ENCODE measurements at regions not wholly inside any gene's neighbourhood (a gene's known extent, or its start where the extent isn't known, plus 50 kb on each side); places are given as distances from the start of the nearest gene placed in this dataset.

DNA sequence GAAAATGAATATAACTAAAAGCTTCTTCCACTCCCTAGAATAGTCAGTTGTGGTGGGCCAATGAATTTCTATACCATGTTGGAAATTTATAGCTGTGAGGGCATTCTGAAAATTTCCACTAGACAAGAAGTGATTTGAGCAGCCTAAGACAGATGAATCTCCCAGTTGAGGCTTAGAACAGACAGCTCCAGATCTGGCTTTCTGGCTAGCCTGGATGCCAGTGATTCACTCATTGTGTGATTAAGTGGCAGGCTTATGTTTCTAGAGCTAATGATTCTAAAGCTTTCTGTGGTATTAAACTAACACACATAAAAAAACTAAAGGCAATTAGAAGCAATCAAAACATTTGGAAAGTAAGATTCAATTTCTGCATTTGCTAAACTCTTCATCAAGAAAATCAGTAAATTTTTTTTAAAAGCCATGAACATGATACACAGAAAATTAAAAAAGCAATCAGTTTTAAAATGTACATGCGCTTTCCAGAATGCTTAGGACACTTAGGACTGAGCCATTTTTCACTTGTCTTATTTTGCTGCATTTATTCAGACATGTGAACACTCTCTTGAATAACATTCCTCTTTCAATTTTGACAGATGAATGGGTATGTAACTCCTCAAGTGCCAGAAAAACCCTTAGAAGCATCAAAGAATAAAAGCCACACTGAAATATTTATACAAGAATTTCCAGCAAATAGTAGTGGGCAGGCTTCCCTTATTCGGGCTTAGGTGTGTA, 100.5 kb upstream of the GNAQ start:
- Histone ChIP-seq H3K27me3 (no peaks in the 10 kb centered on the region), H3K4me1 (peaks cover 0 to 12% (median 5%) of the 10 kb centered on the region in 4 donors), H3K4me3 (peak overlapping the region in 2 of 4 donors; percentile 4 to 24), H3K27ac (peak overlapping the region in 1 of 4 donors; percentile 40), H3K36me3 (no peaks in the 10 kb centered on the region), H3K9me3 (no peaks in the 10 kb centered on the region)
- DNase-seq = no peak
- no peak for TF ChIP-seq POLR2A (IDR thresholded peaks at IDR 0.05)
- TF ChIP-seq, protein P1, sequence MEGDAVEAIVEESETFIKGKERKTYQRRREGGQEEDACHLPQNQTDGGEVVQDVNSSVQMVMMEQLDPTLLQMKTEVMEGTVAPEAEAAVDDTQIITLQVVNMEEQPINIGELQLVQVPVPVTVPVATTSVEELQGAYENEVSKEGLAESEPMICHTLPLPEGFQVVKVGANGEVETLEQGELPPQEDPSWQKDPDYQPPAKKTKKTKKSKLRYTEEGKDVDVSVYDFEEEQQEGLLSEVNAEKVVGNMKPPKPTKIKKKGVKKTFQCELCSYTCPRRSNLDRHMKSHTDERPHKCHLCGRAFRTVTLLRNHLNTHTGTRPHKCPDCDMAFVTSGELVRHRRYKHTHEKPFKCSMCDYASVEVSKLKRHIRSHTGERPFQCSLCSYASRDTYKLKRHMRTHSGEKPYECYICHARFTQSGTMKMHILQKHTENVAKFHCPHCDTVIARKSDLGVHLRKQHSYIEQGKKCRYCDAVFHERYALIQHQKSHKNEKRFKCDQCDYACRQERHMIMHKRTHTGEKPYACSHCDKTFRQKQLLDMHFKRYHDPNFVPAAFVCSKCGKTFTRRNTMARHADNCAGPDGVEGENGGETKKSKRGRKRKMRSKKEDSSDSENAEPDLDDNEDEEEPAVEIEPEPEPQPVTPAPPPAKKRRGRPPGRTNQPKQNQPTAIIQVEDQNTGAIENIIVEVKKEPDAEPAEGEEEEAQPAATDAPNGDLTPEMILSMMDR (IDR thresholded peaks at IDR 0.05) = no peak
- TF ChIP-seq POLR2AphosphoS5 (IDR thresholded peaks at IDR 0.05) = no peak
- TF ChIP-seq EP300 (IDR thresholded peaks at IDR 0.05) = no peak
- 58 to 59% methylated on average over 2 of the region's 2 CpGs for WGBS, 2 donors
- no peak for ATAC-seq (ENCODE audit: low FRiP score in 2 of 2)

DNA sequence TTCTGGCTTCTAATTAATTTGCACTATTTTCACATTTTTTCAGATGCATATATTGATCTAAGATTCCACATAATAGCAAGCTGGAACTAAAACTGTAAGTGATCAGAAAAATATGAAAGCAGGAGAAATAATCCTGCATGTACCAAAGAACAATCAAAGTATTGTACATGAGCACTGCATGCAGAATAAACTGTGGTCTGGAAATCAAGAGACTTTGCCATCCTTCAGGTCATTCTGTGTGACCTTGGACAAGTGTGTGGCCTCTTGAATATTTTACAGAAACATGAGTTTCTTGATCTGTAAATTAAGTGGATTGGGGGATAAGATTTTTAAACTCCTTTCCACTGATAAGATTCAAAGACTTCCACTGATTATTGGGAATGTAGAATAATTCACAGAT, 99.2 kb upstream of the GNAQ start:
- no peaks in the 10 kb centered on the region for H3K36me3 ChIP-seq
- H3K27me3 ChIP-seq = no peaks in the 10 kb centered on the region
- TF ChIP-seq POLR2A (IDR thresholded peaks at IDR 0.05) (no peak), POLR2AphosphoS5 (IDR thresholded peaks at IDR 0.05) (no peak), EP300 (IDR thresholded peaks at IDR 0.05) (no peak)
- TF ChIP-seq, protein P1 (IDR thresholded peaks at IDR 0.05) = no peak
- ATAC-seq (ENCODE audit: low FRiP score in 2 of 2) = no peak
- no peak overlapping the region for H3K27ac ChIP-seq
- no peaks in the 10 kb centered on the region for H3K9me3 ChIP-seq
- DNase-seq = no peak
- H3K4me1 ChIP-seq = peaks cover 0 to 12% (median 5%) of the 10 kb centered on the region in 4 donors
- H3K4me3 ChIP-seq = no peak overlapping the region

- TF ChIP-seq POLR2AphosphoS5 (IDR thresholded peaks at IDR 0.05) (no peak), EP300 (IDR thresholded peaks at IDR 0.05) (no peak), POLR2A (IDR thresholded peaks at IDR 0.05) (no peak)
- TF ChIP-seq, protein P1 (IDR thresholded peaks at IDR 0.05) = no peak
- Histone ChIP-seq H3K4me3 (no peak overlapping the region), H3K4me1 (peaks cover 0 to 12% (median 5%) of the 10 kb centered on the region in 4 donors), H3K27ac (no peak overlapping the region), H3K36me3 (no peaks in the 10 kb centered on the region), H3K9me3 (no peaks in the 10 kb centered on the region), H3K27me3 (no peaks in the 10 kb centered on the region)
- WGBS, 2 donors = 76 to 77% methylated on average over 6 of the region's 6 CpGs
- ATAC-seq (ENCODE audit: low FRiP score in 2 of 2) (peak in 1 of 2 donors; percentile 53), DNase-seq (peak in 1 of 2 donors; percentile 28)
Observed at GRCh38 chr9:78130004-78130403, 98.4 kb upstream of the GNAQ start.

DNA sequence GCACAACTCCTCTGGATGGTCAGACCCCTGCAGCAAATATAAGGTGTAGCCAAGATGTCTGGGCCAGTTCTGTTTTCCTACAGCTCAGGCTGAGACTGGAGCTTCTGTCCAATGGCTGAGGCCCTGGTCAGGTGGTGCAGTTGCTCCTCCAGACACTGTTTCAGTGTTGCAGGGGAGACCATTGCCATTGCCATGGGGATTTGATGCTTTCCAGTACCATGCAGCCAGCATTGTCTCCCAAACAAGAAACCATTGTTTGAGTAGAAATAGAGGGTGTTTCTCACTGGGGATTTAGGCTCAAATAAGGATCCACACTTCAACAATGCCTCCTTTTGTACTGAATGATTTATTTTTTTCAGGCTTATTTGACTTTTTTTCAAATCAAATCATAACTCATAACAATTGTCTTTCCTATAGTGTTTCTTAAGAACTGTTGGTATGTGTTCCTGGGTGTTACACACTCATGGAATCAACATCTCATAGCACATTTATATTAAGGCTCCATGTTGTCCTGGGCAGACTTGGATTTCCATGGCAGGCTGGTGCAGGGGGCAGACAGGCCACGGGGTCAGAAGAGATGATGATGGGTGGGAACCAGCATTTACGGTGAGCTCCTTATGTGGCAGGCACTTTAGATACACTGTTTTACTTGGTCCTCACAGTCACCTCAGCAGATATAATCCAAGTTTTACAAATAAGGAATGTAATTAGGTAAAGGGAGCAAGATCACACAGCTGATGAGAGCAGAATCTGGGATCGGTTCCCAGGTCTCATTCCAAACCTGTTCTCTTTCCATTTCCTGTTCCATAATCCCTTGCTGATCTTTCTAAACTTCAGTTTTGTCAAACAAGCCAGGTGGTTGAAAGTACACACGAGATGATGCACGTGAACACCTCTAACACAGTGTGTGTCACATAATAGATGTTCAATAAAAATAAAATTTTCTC, 95.9 kb upstream of the GNAQ start:
- H3K27me3 ChIP-seq = no peaks in the 10 kb centered on the region
- H3K4me3 ChIP-seq = no peak overlapping the region
- ATAC-seq (ENCODE audit: low FRiP score in 2 of 2) (no peak), DNase-seq (no peak)
- H3K4me1 ChIP-seq = peaks cover 0 to 5% (median 2%) of the 10 kb centered on the region in 4 donors
- TF ChIP-seq, protein P1 (IDR thresholded peaks at IDR 0.05) = no peak
- TF ChIP-seq POLR2AphosphoS5 (IDR thresholded peaks at IDR 0.05) (no peak), EP300 (IDR thresholded peaks at IDR 0.05) (no peak), POLR2A (IDR thresholded peaks at IDR 0.05) (no peak)
- no peaks in the 10 kb centered on the region for H3K9me3 ChIP-seq
- no peaks in the 10 kb centered on the region for H3K36me3 ChIP-seq
- WGBS, 2 donors = 76 to 83% methylated on average over 5 of the region's 5 CpGs
- H3K27ac ChIP-seq = no peak overlapping the region
